Kidney (tissue), 13 donors: ENCODE measurements at regions not wholly inside any gene's neighbourhood (a gene's known extent, or its start where the extent isn't known, plus 50 kb on each side); places are given as distances from the start of the nearest gene placed in this dataset.
A peak's percentile ranks its signal among the peaks of the same experiment; 100 is the strongest.

Experiments
- DNase-seq, 5 donors: peaks; one replicate each; pipeline ENCODE4 v3.0.0-alpha.2; 2013 to 2020
- FAIRE-seq: peaks from 2 replicates; lab custom pipeline; 2012; peaks lifted over from hg19 to GRCh38; lab: Jason Lieb, UNC
- H3K27ac ChIP-seq, 2 donors: one replicate each; pipeline ENCODE4 v1.7.0; 2013; ENCODE audit warnings: low read depth in 2 of 2, low read length in 2 of 2, inconsistent platforms in 1 of 2
- H3K27me3 ChIP-seq: one replicate; pipeline ENCODE4 v1.7.1; 2013; ENCODE audit warnings: low read length, inconsistent platforms; ENCODE audit not compliant: control insufficient read depth, insufficient read depth
- H3K36me3 ChIP-seq, 3 donors: one replicate each; pipeline versions ENCODE4 v1.7.0 to v1.7.1; 2013; ENCODE audit warnings: low read length in 3 of 3, control low read depth in 1 of 3, inconsistent platforms in 1 of 3; ENCODE audit not compliant: insufficient read depth in 3 of 3, control insufficient read depth in 2 of 3
- H3K4me1 ChIP-seq, 3 donors: one replicate each; pipeline versions ENCODE4 v1.7.0 to v1.7.1; 2013; ENCODE audit warnings: low read length in 3 of 3, inconsistent platforms in 1 of 3, low read depth in 1 of 3; ENCODE audit not compliant: control insufficient read depth in 2 of 3, insufficient read depth in 2 of 3
- H3K4me3 ChIP-seq, 3 donors: one replicate each; pipeline versions ENCODE4 v1.7.0 to v1.8.1; 2013; ENCODE audit warnings: low read length in 3 of 3, control low read depth in 1 of 3, inconsistent platforms in 1 of 3
- H3K9ac ChIP-seq, 3 donors: one replicate each; pipeline versions ENCODE4 v1.7.0 to v1.7.1; 2013; ENCODE audit warnings: low read length in 3 of 3, control low read depth in 1 of 3, inconsistent platforms in 1 of 3
- H3K9me3 ChIP-seq, 3 donors: one replicate each; pipeline versions ENCODE4 v1.7.0 to v1.7.1; 2013; ENCODE audit warnings: low read length in 3 of 3, control low read depth in 1 of 3, inconsistent platforms in 1 of 3; ENCODE audit not compliant: control insufficient read depth in 2 of 3, insufficient read depth in 1 of 3
- CTCF ChIP-seq: IDR thresholded peaks from 3 replicates; pipeline ENCODE4 v1.5.1; 2012; ENCODE audit warnings: mild to moderate bottlenecking, moderate library complexity, borderline replicate concordance; ENCODE audit not compliant: insufficient read depth; ENCODE audit errors: extremely low read depth
- intact Hi-C: fragments of 100-400 bp; cut with DNase I; formaldehyde crosslinking; loops from one replicate; pipeline ENCODE4 v1.11.1; 2022
- donor health status: control.
- donor health status: control.
- donor health status: control.
- donor health status: control.
- donor health status: control.
- donor health status: DM: yes; HTN: yes; CAD: no.
- donor health status: Normal renal cell carcinoma (clear cell type).

GRCh38 chr2:18265614-18266586 lies 294.6 kb downstream of the RDH14 start:
- no peak for FAIRE-seq
- H3K36me3 ChIP-seq = no peaks in the 10 kb centered on the region
- peaks cover 0 to 5% (median 0%) of the 10 kb centered on the region in 3 donors for H3K4me1 ChIP-seq
- DNase-seq = no peak
- H3K9me3 ChIP-seq = no peaks in the 10 kb centered on the region
- H3K27ac ChIP-seq = peak overlapping the region in 1 of 2 donors; percentile 15
- intact Hi-C loops = no loop called here
- H3K9ac ChIP-seq = no peak overlapping the region
- no peaks in the 10 kb centered on the region for H3K27me3 ChIP-seq
- TF ChIP-seq CTCF = no peak
- H3K4me3 ChIP-seq = no peak overlapping the region

GRCh38 chr2:18262601-18263000 lies 297.9 kb downstream of the RDH14 start:
- H3K9ac ChIP-seq = no peak overlapping the region
- no peak overlapping the region for H3K27ac ChIP-seq
- FAIRE-seq (no peak), DNase-seq (no peak)
- no peak overlapping the region for H3K4me3 ChIP-seq
- no peak for TF ChIP-seq CTCF
- intact Hi-C loops = no loop called here
- peaks cover 0 to 5% (median 0%) of the 10 kb centered on the region in 3 donors for H3K4me1 ChIP-seq
- no peaks in the 10 kb centered on the region for H3K9me3 ChIP-seq
- H3K36me3 ChIP-seq = no peaks in the 10 kb centered on the region
- no peaks in the 10 kb centered on the region for H3K27me3 ChIP-seq

- no peaks in the 10 kb centered on the region for H3K4me1 ChIP-seq
- H3K27me3 ChIP-seq = no peaks in the 10 kb centered on the region
- no peaks in the 10 kb centered on the region for H3K9me3 ChIP-seq
- no peak overlapping the region for H3K27ac ChIP-seq
- DNase-seq (peak in 1 of 5 donors; percentile 45), FAIRE-seq (no peak)
- no peaks in the 10 kb centered on the region for H3K36me3 ChIP-seq
- TF ChIP-seq CTCF = no peak
- intact Hi-C loops = no loop called here
- H3K9ac ChIP-seq = no peak overlapping the region
- H3K4me3 ChIP-seq = no peak overlapping the region
Measured at GRCh38 chr2:18253686-18254197, 306.7 kb downstream of the RDH14 start.
